ENCODE measurements at regions not wholly inside any gene's neighbourhood (a gene's known extent, or its start where the extent isn't known, plus 50 kb on each side); places are given as distances from the start of the nearest gene placed in this dataset.

DNA sequence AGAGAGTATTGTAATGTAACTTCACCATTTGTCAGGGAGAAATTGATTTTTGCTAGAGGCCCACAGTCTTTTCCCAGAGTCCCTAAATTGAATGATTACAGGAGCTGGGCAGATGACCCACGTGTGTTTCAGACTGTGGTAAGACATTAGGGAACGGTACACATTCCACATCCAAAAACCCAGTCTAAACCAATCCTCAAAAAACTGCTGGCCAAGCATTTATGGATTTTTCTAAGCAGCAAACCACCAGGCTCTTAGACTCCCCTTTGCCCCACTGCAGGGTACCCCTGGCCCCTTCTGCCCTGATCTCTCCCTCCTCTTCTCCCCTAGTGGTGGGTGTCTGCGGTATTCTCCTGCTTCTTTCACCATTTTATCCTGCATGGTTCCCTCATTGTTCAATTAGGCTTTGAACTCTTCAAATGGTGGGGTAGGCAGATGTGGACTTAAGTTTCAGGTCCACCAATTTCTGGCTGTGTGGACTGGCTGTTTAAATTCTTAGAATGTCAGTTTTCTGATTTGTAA, 135.5 kb upstream of the SORCS3 start:
- 65 to 78% (median 67%) methylated on average over 3 of the region's 3 CpGs for WGBS, 3 donors
- no peaks in the 10 kb centered on the region for H3K27me3 ChIP-seq
- no peak overlapping the region for H3K4me3 ChIP-seq
- no peaks in the 10 kb centered on the region for H3K9me3 ChIP-seq
- H3K4me1 ChIP-seq (ENCODE audit: insufficient read depth): no peaks in the 10 kb centered on the region
- H3K27ac ChIP-seq: no peak overlapping the region
- intact Hi-C loops (cut with DNase I): no loop called here
- H3K36me3 ChIP-seq: no peaks in the 10 kb centered on the region
- no peak for DNase-seq
- TF ChIP-seq EP300 (IDR thresholded peaks at IDR 0.05) (no peak), CTCF (IDR thresholded peaks at IDR 0.05) (no peak), POLR2A (IDR thresholded peaks at IDR 0.05) (no peak)

DNA sequence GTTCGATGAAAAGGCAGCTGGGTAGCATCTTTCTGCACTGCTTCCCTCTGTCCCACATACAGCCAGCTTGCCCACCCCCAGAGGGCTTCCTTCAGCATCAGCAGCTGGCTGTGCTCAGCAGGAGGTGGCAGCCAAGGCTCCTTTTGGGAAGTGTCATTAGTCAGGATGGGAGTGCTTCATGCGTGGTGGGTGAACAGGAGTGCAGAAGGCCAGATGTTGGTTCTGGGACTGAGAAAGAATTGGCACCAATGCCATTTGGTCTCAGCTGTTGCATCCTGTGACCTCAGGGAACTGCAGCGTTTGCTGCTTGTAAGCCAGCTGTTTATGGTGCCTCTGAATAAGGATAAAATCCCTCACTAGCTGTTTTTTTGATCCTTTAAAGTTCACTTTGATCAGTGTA, 131.1 kb upstream of the SORCS3 start:
- Histone ChIP-seq H3K4me1 (ENCODE audit: insufficient read depth) (no peaks in the 10 kb centered on the region), H3K27me3 (no peaks in the 10 kb centered on the region), H3K4me3 (no peak overlapping the region), H3K36me3 (no peaks in the 10 kb centered on the region), H3K27ac (no peak overlapping the region), H3K9me3 (no peaks in the 10 kb centered on the region)
- no peak for DNase-seq
- intact Hi-C loops (cut with DNase I): no loop called here
- WGBS, 3 donors: 22 to 46% (median 26%) methylated on average over 3 of the region's 3 CpGs
- no peak for TF ChIP-seq POLR2A (IDR thresholded peaks at IDR 0.05)
- no peak for TF ChIP-seq EP300 (IDR thresholded peaks at IDR 0.05)
- TF ChIP-seq CTCF (IDR thresholded peaks at IDR 0.05): no peak

GRCh38 chr10:104510644-104511043, 130.4 kb upstream of the SORCS3 start:
- Histone ChIP-seq H3K4me3 (no peak overlapping the region), H3K27me3 (no peaks in the 10 kb centered on the region), H3K27ac (no peak overlapping the region), H3K9me3 (no peaks in the 10 kb centered on the region), H3K4me1 (ENCODE audit: insufficient read depth) (no peaks in the 10 kb centered on the region), H3K36me3 (no peaks in the 10 kb centered on the region)
- DNase-seq: no peak
- TF ChIP-seq EP300 (IDR thresholded peaks at IDR 0.05) (no peak), POLR2A (IDR thresholded peaks at IDR 0.05) (no peak), CTCF (IDR thresholded peaks at IDR 0.05) (no peak)
- intact Hi-C loops (cut with DNase I): no loop called here
- WGBS, 3 donors: 42 to 87% (median 67%) methylated on average over 2 of the region's 2 CpGs

GRCh38 chr10:104512800-104513199, 128.3 kb upstream of the SORCS3 start:
- intact Hi-C loops (cut with DNase I): no loop called here
- Histone ChIP-seq H3K9me3 (no peaks in the 10 kb centered on the region), H3K36me3 (no peaks in the 10 kb centered on the region), H3K4me3 (no peak overlapping the region), H3K4me1 (ENCODE audit: insufficient read depth) (no peaks in the 10 kb centered on the region), H3K27me3 (no peaks in the 10 kb centered on the region), H3K27ac (no peak overlapping the region)
- TF ChIP-seq CTCF (IDR thresholded peaks at IDR 0.05) (no peak), EP300 (IDR thresholded peaks at IDR 0.05) (no peak), POLR2A (IDR thresholded peaks at IDR 0.05) (no peak)
- DNase-seq: no peak
- 45 to 61% (median 49%) methylated on average over 8 of the region's 8 CpGs for WGBS, 3 donors
